ENCODE measurements at regions not wholly inside any gene's neighbourhood (a gene's known extent, or its start where the extent isn't known, plus 50 kb on each side); places are given as distances from the start of the nearest gene placed in this dataset.

GRCh38 chr4:59956366-59956765, 1243.8 kb upstream of the ADGRL3 start:
- H3K27ac ChIP-seq = no peak overlapping the region
- H3K27me3 ChIP-seq = no peaks in the 10 kb centered on the region
- WGBS = 94% methylated on average over 1 of the region's 1 CpG
- no peak for TF ChIP-seq POLR2A (IDR thresholded peaks at IDR 0.05)
- TF ChIP-seq EP300 (IDR thresholded peaks at IDR 0.05) = no peak
- TF ChIP-seq POLR2AphosphoS5 (IDR thresholded peaks at IDR 0.05) = no peak
- H3K9me3 ChIP-seq = no peaks in the 10 kb centered on the region
- no peak overlapping the region for H3K4me3 ChIP-seq
- no peaks in the 10 kb centered on the region for H3K4me1 ChIP-seq
- no peak for DNase-seq (ENCODE audit: low spot score in 2 of 2)
- no peaks in the 10 kb centered on the region for H3K36me3 ChIP-seq

- Histone ChIP-seq H3K27ac (no peak overlapping the region), H3K27me3 (no peaks in the 10 kb centered on the region), H3K9me3 (no peaks in the 10 kb centered on the region), H3K4me3 (no peak overlapping the region), H3K4me1 (no peaks in the 10 kb centered on the region), H3K36me3 (no peaks in the 10 kb centered on the region)
- TF ChIP-seq, protein P1, sequence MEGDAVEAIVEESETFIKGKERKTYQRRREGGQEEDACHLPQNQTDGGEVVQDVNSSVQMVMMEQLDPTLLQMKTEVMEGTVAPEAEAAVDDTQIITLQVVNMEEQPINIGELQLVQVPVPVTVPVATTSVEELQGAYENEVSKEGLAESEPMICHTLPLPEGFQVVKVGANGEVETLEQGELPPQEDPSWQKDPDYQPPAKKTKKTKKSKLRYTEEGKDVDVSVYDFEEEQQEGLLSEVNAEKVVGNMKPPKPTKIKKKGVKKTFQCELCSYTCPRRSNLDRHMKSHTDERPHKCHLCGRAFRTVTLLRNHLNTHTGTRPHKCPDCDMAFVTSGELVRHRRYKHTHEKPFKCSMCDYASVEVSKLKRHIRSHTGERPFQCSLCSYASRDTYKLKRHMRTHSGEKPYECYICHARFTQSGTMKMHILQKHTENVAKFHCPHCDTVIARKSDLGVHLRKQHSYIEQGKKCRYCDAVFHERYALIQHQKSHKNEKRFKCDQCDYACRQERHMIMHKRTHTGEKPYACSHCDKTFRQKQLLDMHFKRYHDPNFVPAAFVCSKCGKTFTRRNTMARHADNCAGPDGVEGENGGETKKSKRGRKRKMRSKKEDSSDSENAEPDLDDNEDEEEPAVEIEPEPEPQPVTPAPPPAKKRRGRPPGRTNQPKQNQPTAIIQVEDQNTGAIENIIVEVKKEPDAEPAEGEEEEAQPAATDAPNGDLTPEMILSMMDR (IDR thresholded peaks at IDR 0.05) = no peak
- TF ChIP-seq POLR2AphosphoS5 (IDR thresholded peaks at IDR 0.05) (no peak), POLR2A (IDR thresholded peaks at IDR 0.05) (no peak), EP300 (IDR thresholded peaks at IDR 0.05) (no peak)
- no peak for DNase-seq (ENCODE audit: low spot score in 2 of 2)
- WGBS = 73% methylated on average over 6 of the region's 6 CpGs
Measured at GRCh38 chr4:59960143-59960542, 1240.0 kb upstream of the ADGRL3 start.

- Histone ChIP-seq H3K9me3 (no peaks in the 10 kb centered on the region), H3K4me3 (no peak overlapping the region), H3K4me1 (no peaks in the 10 kb centered on the region), H3K36me3 (no peaks in the 10 kb centered on the region), H3K27ac (no peak overlapping the region), H3K27me3 (no peaks in the 10 kb centered on the region)
- DNase-seq (ENCODE audit: low spot score in 2 of 2) = no peak
- TF ChIP-seq EP300 (IDR thresholded peaks at IDR 0.05) = no peak
- TF ChIP-seq, protein P1 (IDR thresholded peaks at IDR 0.05) = no peak
- TF ChIP-seq POLR2A (IDR thresholded peaks at IDR 0.05) = no peak
- no peak for TF ChIP-seq POLR2AphosphoS5 (IDR thresholded peaks at IDR 0.05)
Measured at GRCh38 chr4:59966758-59967157, 1233.4 kb upstream of the ADGRL3 start.

DNA sequence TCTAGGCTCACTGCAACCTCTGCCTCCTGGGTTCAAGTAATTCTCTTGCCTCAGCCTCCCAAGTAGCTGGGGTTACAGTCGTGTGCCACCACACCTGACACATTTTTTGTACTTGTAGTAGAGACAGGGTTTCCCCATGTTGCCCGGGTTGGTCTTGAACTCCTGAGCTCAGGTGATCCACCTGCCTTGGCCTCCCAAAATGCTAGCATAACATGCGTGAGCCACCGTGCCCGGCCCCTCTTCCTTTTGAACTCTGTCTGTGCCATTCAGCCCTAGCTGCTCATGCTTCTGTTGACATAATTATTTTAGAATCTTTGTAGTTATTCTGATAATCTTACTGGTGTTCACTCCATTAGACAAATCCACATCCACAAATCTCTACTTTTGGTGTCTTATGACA, 1231.3 kb upstream of the ADGRL3 start:
- WGBS = 92% methylated on average over 5 of the region's 5 CpGs
- Histone ChIP-seq H3K36me3 (no peaks in the 10 kb centered on the region), H3K27me3 (no peaks in the 10 kb centered on the region), H3K4me1 (no peaks in the 10 kb centered on the region), H3K4me3 (no peak overlapping the region), H3K9me3 (no peaks in the 10 kb centered on the region), H3K27ac (no peak overlapping the region)
- TF ChIP-seq EP300 (IDR thresholded peaks at IDR 0.05) (no peak), POLR2AphosphoS5 (IDR thresholded peaks at IDR 0.05) (no peak), POLR2A (IDR thresholded peaks at IDR 0.05) (no peak)
- TF ChIP-seq, protein P1 (IDR thresholded peaks at IDR 0.05) = no peak
- no peak for DNase-seq (ENCODE audit: low spot score in 2 of 2)

GRCh38 chr4:59969909-59970308, 1230.2 kb upstream of the ADGRL3 start:
- Histone ChIP-seq H3K9me3 (no peaks in the 10 kb centered on the region), H3K27ac (no peak overlapping the region), H3K4me3 (no peak overlapping the region), H3K27me3 (no peaks in the 10 kb centered on the region), H3K36me3 (no peaks in the 10 kb centered on the region), H3K4me1 (no peaks in the 10 kb centered on the region)
- no peak for DNase-seq (ENCODE audit: low spot score in 2 of 2)
- WGBS = 77% methylated on average over 3 of the region's 3 CpGs
- TF ChIP-seq EP300 (IDR thresholded peaks at IDR 0.05) (no peak), POLR2A (IDR thresholded peaks at IDR 0.05) (no peak), POLR2AphosphoS5 (IDR thresholded peaks at IDR 0.05) (no peak)
- TF ChIP-seq, protein P1 (IDR thresholded peaks at IDR 0.05) = no peak

DNA sequence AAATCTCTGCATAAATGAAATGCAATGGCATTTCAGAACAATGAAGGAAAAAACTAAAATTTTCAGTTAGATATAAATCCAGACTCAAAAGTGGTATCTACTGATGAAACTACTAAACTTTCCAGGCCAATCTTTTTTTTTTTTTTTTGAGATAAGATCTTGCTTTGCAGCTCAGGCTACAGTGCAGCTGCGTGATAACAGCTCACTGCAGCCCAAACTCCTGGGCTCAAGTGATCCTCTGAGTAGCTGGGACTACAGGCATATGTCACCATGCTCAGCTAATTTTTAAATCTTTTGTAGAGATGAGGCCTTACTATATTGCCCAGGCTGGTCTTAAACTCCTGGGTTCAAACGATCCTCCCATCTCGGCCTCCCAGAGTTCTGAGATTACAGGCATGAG, 1228.2 kb upstream of the ADGRL3 start:
- Histone ChIP-seq H3K9me3 (no peaks in the 10 kb centered on the region), H3K4me3 (no peak overlapping the region), H3K4me1 (no peaks in the 10 kb centered on the region), H3K36me3 (no peaks in the 10 kb centered on the region), H3K27ac (no peak overlapping the region), H3K27me3 (no peaks in the 10 kb centered on the region)
- 83% methylated on average over 3 of the region's 3 CpGs for WGBS
- DNase-seq (ENCODE audit: low spot score in 2 of 2) = no peak
- TF ChIP-seq, protein P1 (IDR thresholded peaks at IDR 0.05) = no peak
- TF ChIP-seq POLR2AphosphoS5 (IDR thresholded peaks at IDR 0.05) (no peak), EP300 (IDR thresholded peaks at IDR 0.05) (no peak), POLR2A (IDR thresholded peaks at IDR 0.05) (no peak)
